ENCODE measurements at regions not wholly inside any gene's neighbourhood (a gene's known extent, or its start where the extent isn't known, plus 50 kb on each side); places are given as distances from the start of the nearest gene placed in this dataset.
"Not testable (repeated sequence)": the region's sequence is repeated elsewhere in the genome, so short reads cannot be mapped to it uniquely, and the experiment has no call there.

GRCh38 chr5:34193804-34194203, 150.8 kb upstream of the C1QTNF3 start:
- H3K4me1 ChIP-seq (ENCODE audit: insufficient read depth, low read length); H3K36me3 ChIP-seq (ENCODE audit: insufficient read depth, low read length); H3K9me3 ChIP-seq (ENCODE audit: control insufficient read depth, insufficient read depth, low read length); H3K9ac ChIP-seq (ENCODE audit: low read depth, low read length): not testable (repeated sequence)

GRCh38 chr5:34196091-34196490, 153.1 kb upstream of the C1QTNF3 start:
- H3K9me3 ChIP-seq (ENCODE audit: control insufficient read depth, insufficient read depth, low read length); H3K9ac ChIP-seq (ENCODE audit: low read depth, low read length); H3K36me3 ChIP-seq (ENCODE audit: insufficient read depth, low read length); H3K4me1 ChIP-seq (ENCODE audit: insufficient read depth, low read length): not testable (repeated sequence)

- H3K36me3 ChIP-seq (ENCODE audit: insufficient read depth, low read length); H3K4me1 ChIP-seq (ENCODE audit: insufficient read depth, low read length); H3K9ac ChIP-seq (ENCODE audit: low read depth, low read length); H3K9me3 ChIP-seq (ENCODE audit: control insufficient read depth, insufficient read depth, low read length): not testable (repeated sequence)
These were observed 162.3 kb upstream of the C1QTNF3 start for GRCh38 chr5:34205347-34205746.

- not testable (repeated sequence) for H3K9me3 ChIP-seq (ENCODE audit: control insufficient read depth, insufficient read depth, low read length); H3K9ac ChIP-seq (ENCODE audit: low read depth, low read length); H3K4me1 ChIP-seq (ENCODE audit: insufficient read depth, low read length); H3K36me3 ChIP-seq (ENCODE audit: insufficient read depth, low read length)
These were observed 174.4 kb upstream of the C1QTNF3 start for GRCh38 chr5:34217386-34217785.

GRCh38 chr5:34221329-34222073, 178.5 kb upstream of the C1QTNF3 start:
- not testable (repeated sequence) for H3K36me3 ChIP-seq (ENCODE audit: insufficient read depth, low read length); H3K4me1 ChIP-seq (ENCODE audit: insufficient read depth, low read length); H3K9ac ChIP-seq (ENCODE audit: low read depth, low read length); H3K9me3 ChIP-seq (ENCODE audit: control insufficient read depth, insufficient read depth, low read length)

GRCh38 chr5:34223158-34223557, 180.1 kb upstream of the C1QTNF3 start:
- not testable (repeated sequence) for H3K4me1 ChIP-seq (ENCODE audit: insufficient read depth, low read length); H3K9ac ChIP-seq (ENCODE audit: low read depth, low read length); H3K9me3 ChIP-seq (ENCODE audit: control insufficient read depth, insufficient read depth, low read length); H3K36me3 ChIP-seq (ENCODE audit: insufficient read depth, low read length)

- H3K4me1 ChIP-seq (ENCODE audit: insufficient read depth, low read length); H3K9me3 ChIP-seq (ENCODE audit: control insufficient read depth, insufficient read depth, low read length); H3K36me3 ChIP-seq (ENCODE audit: insufficient read depth, low read length); H3K9ac ChIP-seq (ENCODE audit: low read depth, low read length): not testable (repeated sequence)
These were observed 187.4 kb upstream of the C1QTNF3 start for GRCh38 chr5:34230402-34230801.

- not testable (repeated sequence) for H3K9me3 ChIP-seq (ENCODE audit: control insufficient read depth, insufficient read depth, low read length); H3K36me3 ChIP-seq (ENCODE audit: insufficient read depth, low read length); H3K9ac ChIP-seq (ENCODE audit: low read depth, low read length); H3K4me1 ChIP-seq (ENCODE audit: insufficient read depth, low read length)
These were observed 200.8 kb upstream of the C1QTNF3 start for GRCh38 chr5:34243802-34244201.

- not testable (repeated sequence) for H3K36me3 ChIP-seq (ENCODE audit: insufficient read depth, low read length); H3K9me3 ChIP-seq (ENCODE audit: control insufficient read depth, insufficient read depth, low read length); H3K4me1 ChIP-seq (ENCODE audit: insufficient read depth, low read length)
- H3K9ac ChIP-seq (ENCODE audit: low read depth, low read length): peak overlapping the region; percentile 42; the same call in 1 of the 2 replicates
These were observed 201.4 kb upstream of the C1QTNF3 start for GRCh38 chr5:34244281-34245031.

- not testable (repeated sequence) for H3K9me3 ChIP-seq (ENCODE audit: control insufficient read depth, insufficient read depth, low read length); H3K36me3 ChIP-seq (ENCODE audit: insufficient read depth, low read length); H3K4me1 ChIP-seq (ENCODE audit: insufficient read depth, low read length); H3K9ac ChIP-seq (ENCODE audit: low read depth, low read length)
These were observed 202.0 kb upstream of the C1QTNF3 start for GRCh38 chr5:34245032-34245394.

- not testable (repeated sequence) for H3K9me3 ChIP-seq (ENCODE audit: control insufficient read depth, insufficient read depth, low read length); H3K36me3 ChIP-seq (ENCODE audit: insufficient read depth, low read length); H3K9ac ChIP-seq (ENCODE audit: low read depth, low read length); H3K4me1 ChIP-seq (ENCODE audit: insufficient read depth, low read length)
These were observed 202.8 kb upstream of the C1QTNF3 start for GRCh38 chr5:34245813-34246212.

- not testable (repeated sequence) for H3K9ac ChIP-seq (ENCODE audit: low read depth, low read length); H3K9me3 ChIP-seq (ENCODE audit: control insufficient read depth, insufficient read depth, low read length); H3K4me1 ChIP-seq (ENCODE audit: insufficient read depth, low read length); H3K36me3 ChIP-seq (ENCODE audit: insufficient read depth, low read length)
These were observed 215.6 kb upstream of the C1QTNF3 start for GRCh38 chr5:34258598-34258997.

GRCh38 chr5:34261020-34261419, 218.0 kb upstream of the C1QTNF3 start:
- not testable (repeated sequence) for H3K9ac ChIP-seq (ENCODE audit: low read depth, low read length); H3K4me1 ChIP-seq (ENCODE audit: insufficient read depth, low read length); H3K9me3 ChIP-seq (ENCODE audit: control insufficient read depth, insufficient read depth, low read length); H3K36me3 ChIP-seq (ENCODE audit: insufficient read depth, low read length)

GRCh38 chr5:34266151-34266550, 223.1 kb upstream of the C1QTNF3 start:
- H3K36me3 ChIP-seq (ENCODE audit: insufficient read depth, low read length); H3K9me3 ChIP-seq (ENCODE audit: control insufficient read depth, insufficient read depth, low read length); H3K4me1 ChIP-seq (ENCODE audit: insufficient read depth, low read length); H3K9ac ChIP-seq (ENCODE audit: low read depth, low read length): not testable (repeated sequence)

- not testable (repeated sequence) for H3K4me1 ChIP-seq (ENCODE audit: insufficient read depth, low read length); H3K36me3 ChIP-seq (ENCODE audit: insufficient read depth, low read length); H3K9ac ChIP-seq (ENCODE audit: low read depth, low read length); H3K9me3 ChIP-seq (ENCODE audit: control insufficient read depth, insufficient read depth, low read length)
These were observed 253.7 kb upstream of the C1QTNF3 start for GRCh38 chr5:34296759-34297158.
